NT2/D1 (cell line): ENCODE measurements at regions not wholly inside any gene's neighbourhood (a gene's known extent, or its start where the extent isn't known, plus 50 kb on each side); places are given as distances from the start of the nearest gene placed in this dataset.

Experiments
- SUZ12 ChIP-seq: IDR thresholded peaks from 2 replicates; pipeline ENCODE4 v1.6.1; 2011; ENCODE audit not compliant: insufficient read length, insufficient read depth; ENCODE audit errors: extremely low read depth
- YY1 ChIP-seq: IDR thresholded peaks from 2 replicates; pipeline ENCODE4 v1.6.1; 2011; ENCODE audit not compliant: insufficient read length, insufficient read depth
- ZNF274 ChIP-seq: IDR thresholded peaks from 2 replicates; pipeline ENCODE4 v1.6.1; 2011; ENCODE audit warnings: mild to moderate bottlenecking, low read depth, low read length

- TF ChIP-seq YY1 (no peak), SUZ12 (no peak), ZNF274 (no peak)
Observed at GRCh38 chr4:78707268-78707667, 68.9 kb upstream of the BMP2K start.
